Panc1 (cell line): ENCODE measurements at regions not wholly inside any gene's neighbourhood (a gene's known extent, or its start where the extent isn't known, plus 50 kb on each side); places are given as distances from the start of the nearest gene placed in this dataset.

Experiments
- CTCF ChIP-seq: fragments of 450-650 bp; IDR thresholded peaks from 2 replicates; pipeline ENCODE4 v1.5.1; 2017; ENCODE audit warnings: mild to moderate bottlenecking
- POLR2AphosphoS5 ChIP-seq: IDR thresholded peaks from 2 replicates; pipeline ENCODE4 v1.6.1; 2012; ENCODE audit warnings: mild to moderate bottlenecking, low read depth, low read length, moderate library complexity
- SIN3A ChIP-seq: IDR thresholded peaks from 2 replicates; pipeline ENCODE4 v1.6.1; 2012; ENCODE audit warnings: low read depth, mild to moderate bottlenecking, low read length, moderate library complexity, borderline replicate concordance; ENCODE audit not compliant: insufficient read depth

GRCh38 chr13:63944911-63945310 lies 2529.3 kb upstream of the PCDH20 start:
- TF ChIP-seq CTCF (no peak), SIN3A (no peak), POLR2AphosphoS5 (no peak)
